K562 (cell line): ENCODE measurements at regions not wholly inside any gene's neighbourhood (a gene's known extent, or its start where the extent isn't known, plus 50 kb on each side); places are given as distances from the start of the nearest gene placed in this dataset.

Experiments
- ATAC-seq: fragments of 200-7000 bp; cut with Tn5 transposase; 3 replicates; pipeline ENCODE4 v1.9.1; 2020; ENCODE audit warnings: moderate library complexity
- BruUV-seq: library from RNA; stranded (reverse); fragments of 400-500 nt; replicated peaks from 2 replicates; lab custom pipeline; 2021; lab: Mats Ljungman, UMichigan
- CTCF ChIA-PET: fragments of 300-600 bp; formaldehyde crosslinking; extraction: SDS; loops from one replicate; lab custom pipeline; 2021; ENCODE audit warnings: low intra/inter-chr PET ratio; lab: Yijun Ruan, JAX
- POLR2A ChIA-PET: fragments of 300-600, 350-650 bp; sonication (Branson Sonifier 250); formaldehyde crosslinking; extraction: SDS; loops from one replicate; lab custom pipeline; 2021; ENCODE audit warnings: antibody characterized with exemption, inconsistent platforms; lab: Yijun Ruan, JAX
- DNase-seq, 4 experiments: peaks; one replicate each; pipeline versions ENCODE4 v3.0.0 to v3.0.0-alpha.2; 2011 to 2018; ENCODE audit warnings: low spot score in 3 of 4, mixed read lengths in 3 of 4; ENCODE audit errors: extremely low read depth in 1 of 4
- FAIRE-seq: peaks from 2 replicates; lab custom pipeline; 2011; peaks lifted over from hg19 to GRCh38; lab: Jason Lieb, UNC
- H2AFZ ChIP-seq: 2 replicates; pipeline ENCODE4 v1.6.0; 2011; ENCODE audit warnings: low read depth, low read length, control low read depth, inconsistent platforms
- H3K27ac ChIP-seq: fragments of 200-600 bp; 3 replicates; pipeline ENCODE4 v1.8.0; 2011; ENCODE audit warnings: low read depth, mild to moderate bottlenecking, control low read depth, inconsistent platforms, low read length, moderate library complexity, mixed read lengths; ENCODE audit errors: extremely low read depth
- H3K27me3 ChIP-seq, 2 experiments: fragments of 300-600 bp in 1 of 2; 2 replicates in 1 of 2; 3 replicates in 1 of 2; pipeline versions ENCODE4 v1.6.0 to v1.8.0; 2011; ENCODE audit warnings: inconsistent platforms in 2 of 2, low read length in 2 of 2, mild to moderate bottlenecking in 1 of 2, mixed read lengths in 1 of 2, moderate library complexity in 1 of 2; ENCODE audit not compliant: control insufficient read depth in 2 of 2, insufficient read depth in 2 of 2
- H3K36me3 ChIP-seq: fragments of 300-600 bp; 3 replicates; pipeline ENCODE4 v1.8.0; 2011; ENCODE audit warnings: mild to moderate bottlenecking, low read length, inconsistent platforms; ENCODE audit not compliant: control insufficient read depth, insufficient read depth
- H3K4me1 ChIP-seq, 2 experiments: fragments of 200-600 bp in 1 of 2; replicated peaks in 1 of 2; 2 replicates in 1 of 2; 3 replicates in 1 of 2; pipeline versions ENCODE4 v1.5.1 to v1.8.0; 2011; ENCODE audit warnings: inconsistent platforms in 2 of 2, low read length in 2 of 2, mild to moderate bottlenecking in 1 of 2, mixed read lengths in 1 of 2, moderate library complexity in 1 of 2; ENCODE audit not compliant: control insufficient read depth in 2 of 2, insufficient read depth in 2 of 2
- H3K4me2 ChIP-seq: 2 replicates; pipeline ENCODE4 v1.6.1; 2011; ENCODE audit warnings: low read length, control low read depth, inconsistent platforms, mixed read lengths; ENCODE audit not compliant: insufficient read depth
- H3K4me3 ChIP-seq: fragments of 200-600 bp; sonication (generic), shearing (Covaris generic); 2 replicates; pipeline ENCODE4 v1.5.1; 2016; ENCODE audit warnings: control low read depth, inconsistent platforms
- H3K79me2 ChIP-seq: fragments of 200-600 bp; 3 replicates; pipeline ENCODE4 v1.8.0; 2011; ENCODE audit warnings: low read length, inconsistent platforms; ENCODE audit not compliant: control insufficient read depth, insufficient read depth
- H3K9ac ChIP-seq, 2 experiments: 2 replicates each; pipeline versions ENCODE4 v1.6.0 to v1.6.1; 2011; ENCODE audit warnings: low read depth in 2 of 2, low read length in 2 of 2, control low read depth in 1 of 2, inconsistent platforms in 1 of 2, mild to moderate bottlenecking in 1 of 2, mixed read lengths in 1 of 2; ENCODE audit not compliant: insufficient read depth in 1 of 2
- H3K9me1 ChIP-seq: one replicate; pipeline ENCODE4 v1.6.0; 2011; ENCODE audit warnings: inconsistent platforms, mild to moderate bottlenecking, low read length, moderate library complexity; ENCODE audit not compliant: control insufficient read depth, insufficient read depth
- H3K9me3 ChIP-seq: replicated peaks from 2 replicates; pipeline ENCODE4 v1.5.1; 2011; ENCODE audit warnings: low read depth, low read length, inconsistent platforms; ENCODE audit not compliant: control insufficient read depth, insufficient read depth
- H4K20me1 ChIP-seq: replicated peaks from 2 replicates; pipeline ENCODE4 v1.6.1; 2011; ENCODE audit warnings: low read length, inconsistent platforms, mixed read lengths; ENCODE audit not compliant: control insufficient read depth, insufficient read depth
- ARID1B ChIP-seq: fragments of 450-650 bp; IDR thresholded peaks from 2 replicates; pipeline ENCODE4 v1.6.1; 2016; ENCODE audit warnings: antibody characterized with exemption, mild to moderate bottlenecking, inconsistent platforms
- C11orf30 ChIP-seq: fragments of 450-650 bp; IDR thresholded peaks from 2 replicates; pipeline ENCODE4 v1.6.1; 2016; ENCODE audit warnings: low read depth, mild to moderate bottlenecking
- COPS2 ChIP-seq: fragments of 450-650 bp; conservative IDR thresholded peaks from 2 replicates; pipeline ENCODE4 v1.6.1; 2016; ENCODE audit warnings: mild to moderate bottlenecking, moderate library complexity
- FOXA1 ChIP-seq: fragments of 450-650 bp; IDR thresholded peaks from 2 replicates; pipeline ENCODE4 v1.6.1; 2016; ENCODE audit warnings: mild to moderate bottlenecking, borderline replicate concordance
- HINFP ChIP-seq: fragments of 450-650 bp; conservative IDR thresholded peaks from 2 replicates; pipeline ENCODE4 v1.6.1; 2016; ENCODE audit warnings: missing genetic modification characterization, low read depth, mild to moderate bottlenecking, control low read depth, missing compliant biosample characterization
- NCOA4 ChIP-seq: fragments of 450-650 bp; IDR thresholded peaks from 2 replicates; pipeline ENCODE4 v1.6.1; 2018; ENCODE audit warnings: mild to moderate bottlenecking; ENCODE audit not compliant: partially characterized antibody
- NR0B1 ChIP-seq: fragments of 450-650 bp; IDR thresholded peaks from one replicate; pipeline ENCODE4 v1.6.1; 2018; ENCODE audit warnings: mild to moderate bottlenecking, moderate library complexity; ENCODE audit not compliant: partially characterized antibody
- TFAP4 ChIP-seq: sonication (generic); formaldehyde crosslinking; IDR thresholded peaks from 2 replicates; pipeline ENCODE4 v1.8.0; 2022; ENCODE audit warnings: missing genetic modification reagents, mild to moderate bottlenecking, moderate library complexity, borderline replicate concordance
- ZKSCAN3 ChIP-seq: fragments of 250-450 bp; sonication (Bioruptor Pico); IDR thresholded peaks from 2 replicates; pipeline ENCODE4 v1.4.0; 2020
- ZNF518B ChIP-seq: fragments of 250-450 bp; sonication (Bioruptor Pico); IDR thresholded peaks from 2 replicates; pipeline ENCODE4 v1.5.0; 2021; ENCODE audit warnings: mild to moderate bottlenecking, moderate library complexity
- WGBS: fragments of 100-300 bp; shearing (Covaris generic); methylation state at CpG from one replicate; pipeline ENCODE4 v1.1.6; 2016; ENCODE audit warnings: low coverage, mixed read lengths; ENCODE audit not compliant: insufficient coverage; ENCODE audit errors: missing lambda C conversion rate; 5-methylcytosine and 5-hydroxymethylcytosine counted together
- in situ Hi-C: fragments of 300-500 bp; cut with MboI; formaldehyde crosslinking; loops from 4 replicates; pipeline ENCODE4 v1.15.0; 2018; ENCODE audit warnings: inconsistent platforms, mixed read lengths
- intact Hi-C: fragments of 100-400 bp; cut with micrococcal nuclease; formaldehyde crosslinking; loops from 2 replicates; pipeline ENCODE4 v1.14.2; 2022

- no peak overlapping the region for H2AFZ ChIP-seq
- no TSS peak for BruUV-seq
Measured at GRCh38 chr3:115428841-115429240, 194.5 kb upstream of the GAP43 start.

More at GRCh38 chr3:115428841-115429240, 194.5 kb upstream of the GAP43 start:
- ChIA-PET POLR2A (no interaction called here), CTCF (no interaction called here)
- no peaks in the 10 kb centered on the region for H3K36me3 ChIP-seq
- no peak overlapping the region for H3K4me3 ChIP-seq
- FAIRE-seq (no peak), ATAC-seq (no peak), DNase-seq (no peak)
- no peaks in the 10 kb centered on the region for H3K9me3 ChIP-seq
- H3K4me2 ChIP-seq = no peak overlapping the region
- intact Hi-C loops = no loop called here
- no peaks in the 10 kb centered on the region for H3K4me1 ChIP-seq
- no peak overlapping the region for H3K27ac ChIP-seq
- TF ChIP-seq ZNF518B (CRISPR knock-in tag) (no peak), COPS2 (no peak), HINFP (tag) (no peak), C11orf30 (no peak), TFAP4 (CRISPR knock-in tag) (no peak), FOXA1 (no peak), NR0B1 (no peak), NCOA4 (no peak), ARID1B (no peak), ZKSCAN3 (CRISPR knock-in tag) (no peak)
- H3K9me1 ChIP-seq = no peaks in the 10 kb centered on the region
- 0% methylated on average over 5 of the region's 5 CpGs for WGBS
- no peaks in the 10 kb centered on the region for H3K27me3 ChIP-seq
- no peak overlapping the region for H3K9ac ChIP-seq
- no peaks in the 10 kb centered on the region for H3K79me2 ChIP-seq
- no peaks in the 10 kb centered on the region for H4K20me1 ChIP-seq
- in situ Hi-C loops = no loop called here
